ENCODE measurements at regions not wholly inside any gene's neighbourhood (a gene's known extent, or its start where the extent isn't known, plus 50 kb on each side); places are given as distances from the start of the nearest gene placed in this dataset.

DNA sequence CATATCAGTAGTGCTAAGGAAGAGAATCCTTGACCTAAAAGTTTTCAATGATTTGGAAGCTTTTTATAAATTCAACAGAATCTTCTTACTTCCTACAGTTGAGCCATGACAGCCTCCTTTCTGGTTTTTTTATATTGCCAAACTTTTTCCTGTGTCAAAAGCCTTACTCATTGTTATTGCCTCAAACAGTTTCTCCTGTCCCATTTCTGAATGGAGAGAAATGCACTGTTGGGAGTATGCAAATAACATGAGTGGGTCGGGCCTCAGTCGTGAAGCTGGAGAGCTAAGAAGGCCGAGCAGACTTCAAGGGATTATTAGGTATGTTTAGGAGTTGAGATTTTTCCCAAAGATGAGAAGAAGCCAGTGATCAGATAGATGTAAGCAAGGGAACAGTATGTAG, 766.4 kb upstream of the KLHL1 start:
- DNase-seq = no peak

GRCh38 chr13:70864731-70865130, 756.5 kb upstream of the KLHL1 start:
- no peak for DNase-seq

DNA sequence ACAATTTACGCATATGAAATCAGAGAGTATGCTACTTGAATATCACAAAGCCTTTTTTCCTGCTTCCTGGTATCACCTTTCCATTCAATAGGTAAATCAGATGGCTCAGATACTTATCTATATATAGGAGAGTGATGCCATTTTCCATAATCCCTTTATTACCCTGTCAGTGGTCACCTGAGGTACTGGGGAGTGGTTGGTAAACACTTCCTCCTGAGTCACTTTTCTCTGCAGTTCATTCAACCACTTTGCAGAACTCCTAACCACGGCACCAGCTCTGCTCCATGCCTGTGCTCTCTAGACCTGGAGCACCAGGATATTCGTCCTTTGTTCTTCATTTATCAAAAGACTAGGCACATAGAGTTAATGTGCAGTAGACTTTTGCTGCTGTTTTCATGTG, 748.5 kb upstream of the KLHL1 start:
- DNase-seq = no peak

DNA sequence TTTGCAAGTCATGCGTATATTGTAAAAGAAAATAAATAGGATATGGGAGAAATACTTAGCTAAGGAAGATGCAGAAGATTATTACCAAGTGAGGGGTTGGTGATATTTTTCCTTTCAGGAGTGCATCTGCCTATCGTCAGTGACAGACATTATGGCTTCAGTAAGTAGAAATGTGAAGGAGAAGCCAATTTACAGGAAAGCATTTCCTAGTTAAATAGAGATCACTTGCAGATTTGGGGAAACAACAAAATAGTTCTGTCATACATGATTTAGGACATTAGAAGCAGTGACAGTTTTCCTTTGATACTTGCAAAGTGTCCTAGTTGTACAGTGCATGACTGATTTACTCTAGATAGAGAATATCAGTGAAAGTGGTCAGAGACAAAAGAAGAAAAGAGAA, 747.8 kb upstream of the KLHL1 start:
- DNase-seq = no peak

GRCh38 chr13:70849222-70849621, 741.0 kb upstream of the KLHL1 start:
- DNase-seq = no peak

DNA sequence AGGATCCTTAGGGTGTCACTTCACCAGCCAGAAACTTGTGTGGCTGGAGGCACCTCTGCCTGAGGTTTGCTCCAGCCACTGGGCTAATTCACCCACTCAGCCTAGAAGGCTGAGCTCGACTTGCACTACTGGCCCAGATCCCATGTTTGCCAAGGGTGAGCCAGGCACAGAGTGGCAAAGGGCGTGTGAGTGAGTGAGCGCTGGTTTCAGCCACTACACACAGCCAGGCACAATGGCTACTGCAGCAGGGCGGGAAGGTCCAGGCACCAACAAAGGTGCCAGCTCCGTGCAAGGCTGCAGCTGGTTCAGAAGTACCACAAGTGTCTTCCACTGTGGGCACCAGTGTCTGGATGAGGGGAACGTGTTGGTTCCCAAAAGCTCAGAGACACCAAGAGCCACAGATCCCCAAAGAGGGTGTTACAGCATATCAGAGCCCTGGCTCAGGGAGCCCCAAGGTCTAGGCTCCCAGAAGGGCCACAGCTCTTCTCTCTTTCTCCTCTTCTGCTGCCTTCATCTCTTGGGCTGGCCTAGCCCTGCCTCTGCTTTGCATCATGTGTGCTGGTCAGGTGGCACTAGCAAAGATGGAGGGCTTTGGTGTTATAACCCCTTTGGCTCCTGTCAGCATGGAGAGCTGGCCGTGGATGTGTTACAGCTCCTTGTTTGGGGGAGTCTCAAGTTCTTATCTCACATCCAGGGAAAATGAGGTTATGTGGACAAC, 736.3 kb upstream of the KLHL1 start:
- DNase-seq = no peak

GRCh38 chr13:70842062-70842644, 733.9 kb upstream of the KLHL1 start:
- no peak for DNase-seq

GRCh38 chr13:70841240-70842061, 733.2 kb upstream of the KLHL1 start:
- DNase-seq = no peak

GRCh38 chr13:70835371-70835770, 727.1 kb upstream of the KLHL1 start:
- no peak for DNase-seq

DNA sequence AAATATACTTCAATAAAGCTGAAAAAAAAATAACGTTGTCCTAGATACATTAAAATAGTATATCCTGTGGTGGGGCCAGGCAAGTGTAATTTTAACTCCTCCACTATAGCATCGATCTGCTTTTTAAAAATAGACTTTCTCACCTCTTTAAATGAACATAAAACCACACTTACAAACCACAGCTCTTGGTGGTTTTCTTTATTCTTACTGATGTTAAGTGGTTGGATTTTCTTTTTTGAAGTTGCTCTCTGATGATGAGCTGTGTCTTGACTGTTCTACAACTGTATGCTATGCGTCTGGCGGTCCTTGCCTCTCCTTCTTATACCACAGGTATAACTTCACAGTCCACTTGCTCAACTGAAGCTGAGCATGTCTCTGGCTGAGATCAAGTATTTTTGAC, 721.5 kb upstream of the KLHL1 start:
- DNase-seq = no peak

GRCh38 chr13:70817576-70817975, 709.3 kb upstream of the KLHL1 start:
- DNase-seq = no peak

DNA sequence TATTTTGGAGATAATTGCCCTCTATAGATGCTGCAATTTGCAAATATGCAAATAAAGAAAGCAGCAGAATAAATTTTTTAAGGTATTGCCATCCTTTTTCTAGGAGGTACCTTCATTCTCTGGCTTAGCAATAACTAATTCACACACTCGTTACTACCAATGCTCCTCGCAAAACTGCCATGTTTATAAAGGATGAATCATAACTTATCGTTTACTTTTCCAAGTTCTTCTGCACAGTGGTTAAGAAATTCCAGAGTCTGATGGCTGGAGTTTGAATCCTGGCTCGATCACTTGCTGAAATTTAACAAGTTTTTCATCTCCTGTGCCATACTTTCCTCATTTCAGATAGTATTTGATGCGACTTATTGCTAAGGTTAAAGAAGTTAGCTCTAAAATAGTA, 708.6 kb upstream of the KLHL1 start:
- DNase-seq = no peak

DNA sequence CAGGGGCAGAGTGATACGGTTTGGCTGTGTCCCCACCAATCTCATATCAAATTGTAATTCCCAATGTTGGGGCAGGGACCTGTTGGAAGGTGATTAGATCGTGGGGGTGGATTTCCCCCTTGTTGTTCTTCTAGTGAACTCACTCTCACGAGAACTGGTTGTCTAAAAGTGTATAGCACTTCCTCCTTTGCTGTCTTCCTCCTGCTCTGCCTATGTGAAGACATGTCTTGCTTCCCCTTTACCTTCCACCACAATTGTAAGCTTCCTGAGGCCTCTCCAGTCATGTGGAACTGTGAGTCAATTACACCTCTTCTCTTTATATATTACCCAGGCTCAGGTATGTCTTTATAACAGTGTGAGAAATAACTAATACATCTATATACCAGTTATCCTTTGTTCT, 706.4 kb upstream of the KLHL1 start:
- no peak for DNase-seq

DNA sequence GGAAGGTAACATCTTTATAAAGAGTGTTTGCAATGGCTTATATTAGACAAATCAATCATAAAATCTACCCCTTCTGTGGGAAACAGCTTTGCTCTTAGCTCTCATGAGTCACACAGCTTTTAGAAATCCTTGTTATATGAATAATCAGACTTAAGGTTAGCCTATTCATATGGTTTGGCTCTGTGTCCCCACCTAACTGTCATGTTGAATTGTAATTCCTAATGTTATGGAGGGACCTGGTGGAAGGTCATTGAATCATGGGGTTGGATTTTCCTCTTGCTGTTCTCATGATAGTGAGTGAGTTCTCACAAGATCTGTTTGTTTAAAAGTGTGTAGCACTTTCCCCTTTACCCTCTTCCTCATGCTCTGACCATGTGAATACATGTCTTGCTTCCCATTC, 704.2 kb upstream of the KLHL1 start:
- no peak for DNase-seq

GRCh38 chr13:70809588-70809987, 701.3 kb upstream of the KLHL1 start:
- no peak for DNase-seq

GRCh38 chr13:70798385-70798784, 690.1 kb upstream of the KLHL1 start:
- no peak for DNase-seq

- no peak for DNase-seq
Measured at GRCh38 chr13:70795484-70795883, 687.2 kb upstream of the KLHL1 start.

GRCh38 chr13:70792121-70792520, 683.9 kb upstream of the KLHL1 start:
- DNase-seq = no peak

DNA sequence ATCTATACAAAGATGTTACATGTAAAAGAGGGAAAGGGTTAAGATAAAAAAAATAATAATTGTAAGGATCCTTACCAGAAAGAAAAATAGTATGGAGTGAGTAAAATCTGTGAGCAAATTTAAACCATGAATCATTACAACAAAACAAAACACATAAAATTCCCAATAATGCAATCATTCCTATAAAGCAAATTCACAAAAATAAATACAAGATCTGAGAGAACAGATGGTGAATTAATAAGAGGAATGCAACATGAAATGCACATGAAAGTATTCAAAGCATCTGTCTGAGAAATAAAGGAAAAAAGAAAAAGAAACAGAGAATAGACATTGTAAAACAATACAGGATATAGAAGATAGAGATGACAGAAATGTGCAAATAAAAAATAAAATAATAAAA, 681.5 kb upstream of the KLHL1 start:
- no peak for DNase-seq

GRCh38 chr13:70788074-70788473, 679.8 kb upstream of the KLHL1 start:
- DNase-seq = no peak

GRCh38 chr13:70784207-70784989, 676.1 kb upstream of the KLHL1 start:
- DNase-seq = no peak

DNA sequence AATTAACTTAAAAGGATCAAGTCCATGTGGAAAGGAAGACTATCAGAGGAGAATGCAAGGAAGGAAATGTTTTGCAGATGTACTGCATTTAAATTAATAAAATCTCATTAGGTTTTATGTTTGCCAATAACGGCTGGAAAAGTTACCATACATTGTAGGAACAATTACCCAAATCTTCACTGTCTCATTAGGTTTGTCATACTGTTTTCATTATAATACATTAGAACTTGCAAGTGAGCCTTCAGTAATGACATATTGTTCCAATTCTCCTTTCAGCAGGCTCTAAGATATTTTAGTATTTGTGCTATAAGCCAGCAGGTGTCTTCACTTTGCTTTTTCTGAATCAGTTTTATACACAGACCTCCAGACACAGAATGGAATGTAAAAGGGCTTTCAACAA, 661.6 kb upstream of the KLHL1 start:
- DNase-seq = no peak

DNA sequence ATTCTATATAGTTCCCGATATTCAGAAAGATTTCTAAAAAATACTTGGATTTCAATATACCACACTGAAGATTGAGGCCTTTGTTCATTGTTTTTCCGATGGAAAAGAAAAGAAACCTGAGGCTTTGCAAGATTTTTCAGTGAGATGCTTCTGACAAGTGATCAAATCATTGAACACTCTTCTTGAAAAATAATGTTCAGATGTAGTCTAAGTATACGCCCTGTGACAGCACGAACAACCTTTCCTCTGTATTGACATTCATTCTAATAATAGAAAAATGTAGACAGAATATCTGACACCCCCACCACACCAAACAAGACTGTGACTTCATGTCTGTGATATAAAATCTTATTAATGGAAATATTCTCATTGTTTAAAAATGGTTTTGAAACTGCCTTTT, 650.7 kb upstream of the KLHL1 start:
- no peak for DNase-seq

Measured in right hindlimb (tissue), 1 donor.